ENCODE measurements at regions not wholly inside any gene's neighbourhood (a gene's known extent, or its start where the extent isn't known, plus 50 kb on each side); places are given as distances from the start of the nearest gene placed in this dataset.

DNA sequence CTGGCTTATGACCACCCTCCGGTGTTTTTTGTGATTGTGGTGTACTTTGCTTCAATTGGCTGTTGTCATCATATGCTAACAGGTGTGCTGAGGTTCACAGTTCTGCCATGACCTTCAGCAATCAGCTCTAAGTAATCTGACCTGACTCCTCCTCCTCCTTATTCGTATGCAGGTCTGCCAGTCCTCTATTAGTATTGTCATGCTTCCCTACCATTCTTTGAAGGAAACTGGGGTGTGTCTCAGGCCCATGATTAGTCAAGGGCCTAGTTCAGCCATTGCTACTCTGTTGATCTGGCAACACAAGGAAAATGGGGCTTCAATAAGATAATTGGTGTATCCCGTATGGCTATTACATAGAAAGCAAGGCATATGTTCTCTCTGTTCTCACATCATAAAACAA, 332.3 kb upstream of the DPYD start:
- H3K27me3 ChIP-seq (ENCODE audit: control insufficient read depth, insufficient read depth, low read length), result no peaks in the 10 kb centered on the region
- ChIA-PET POLR2A (no interaction called here), CTCF (no interaction called here)
- TF ChIP-seq, protein P1, sequence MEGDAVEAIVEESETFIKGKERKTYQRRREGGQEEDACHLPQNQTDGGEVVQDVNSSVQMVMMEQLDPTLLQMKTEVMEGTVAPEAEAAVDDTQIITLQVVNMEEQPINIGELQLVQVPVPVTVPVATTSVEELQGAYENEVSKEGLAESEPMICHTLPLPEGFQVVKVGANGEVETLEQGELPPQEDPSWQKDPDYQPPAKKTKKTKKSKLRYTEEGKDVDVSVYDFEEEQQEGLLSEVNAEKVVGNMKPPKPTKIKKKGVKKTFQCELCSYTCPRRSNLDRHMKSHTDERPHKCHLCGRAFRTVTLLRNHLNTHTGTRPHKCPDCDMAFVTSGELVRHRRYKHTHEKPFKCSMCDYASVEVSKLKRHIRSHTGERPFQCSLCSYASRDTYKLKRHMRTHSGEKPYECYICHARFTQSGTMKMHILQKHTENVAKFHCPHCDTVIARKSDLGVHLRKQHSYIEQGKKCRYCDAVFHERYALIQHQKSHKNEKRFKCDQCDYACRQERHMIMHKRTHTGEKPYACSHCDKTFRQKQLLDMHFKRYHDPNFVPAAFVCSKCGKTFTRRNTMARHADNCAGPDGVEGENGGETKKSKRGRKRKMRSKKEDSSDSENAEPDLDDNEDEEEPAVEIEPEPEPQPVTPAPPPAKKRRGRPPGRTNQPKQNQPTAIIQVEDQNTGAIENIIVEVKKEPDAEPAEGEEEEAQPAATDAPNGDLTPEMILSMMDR (IDR thresholded peaks at IDR 0.05; ENCODE audit: low read depth, low read length), result no peak
- H3K4me3 ChIP-seq (ENCODE audit: low read depth, low read length), result no peak overlapping the region
- H3K27ac ChIP-seq (ENCODE audit: low read depth, low read length), result no peak overlapping the region
- no peaks in the 10 kb centered on the region for H3K9me3 ChIP-seq (ENCODE audit: control insufficient read depth, insufficient read depth, low read length)
- DNase-seq (ENCODE audit: low read depth, low spot score), result no peak

DNA sequence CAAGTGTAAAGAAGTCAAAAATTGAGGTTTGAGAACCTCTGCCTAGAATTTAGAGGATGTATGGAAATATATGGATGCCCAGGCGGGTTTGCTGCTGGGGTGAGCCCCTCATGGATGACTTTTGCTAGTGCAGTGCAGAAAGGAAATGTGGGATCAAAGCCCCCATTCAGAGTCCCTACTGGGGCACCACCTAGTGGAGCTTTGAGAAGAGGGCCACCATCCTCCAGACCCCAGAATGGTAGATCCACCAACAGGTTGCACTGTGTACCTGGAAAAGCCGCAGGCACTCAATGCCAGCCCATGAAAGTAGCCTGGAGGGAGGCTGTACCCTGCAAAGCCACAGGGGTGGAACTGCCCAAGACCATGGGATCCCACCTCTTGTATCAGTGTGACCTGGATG, 330.7 kb upstream of the DPYD start:
- Histone ChIP-seq H3K4me3 (ENCODE audit: low read depth, low read length) (no peak overlapping the region), H3K9me3 (ENCODE audit: control insufficient read depth, insufficient read depth, low read length) (no peaks in the 10 kb centered on the region), H3K27ac (ENCODE audit: low read depth, low read length) (no peak overlapping the region), H3K27me3 (ENCODE audit: control insufficient read depth, insufficient read depth, low read length) (no peaks in the 10 kb centered on the region)
- no peak for DNase-seq (ENCODE audit: low read depth, low spot score)
- TF ChIP-seq, protein P1 (IDR thresholded peaks at IDR 0.05; ENCODE audit: low read depth, low read length), result no peak
- CTCF ChIA-PET, result no interaction called here
- POLR2A ChIA-PET, result no interaction called here

DNA sequence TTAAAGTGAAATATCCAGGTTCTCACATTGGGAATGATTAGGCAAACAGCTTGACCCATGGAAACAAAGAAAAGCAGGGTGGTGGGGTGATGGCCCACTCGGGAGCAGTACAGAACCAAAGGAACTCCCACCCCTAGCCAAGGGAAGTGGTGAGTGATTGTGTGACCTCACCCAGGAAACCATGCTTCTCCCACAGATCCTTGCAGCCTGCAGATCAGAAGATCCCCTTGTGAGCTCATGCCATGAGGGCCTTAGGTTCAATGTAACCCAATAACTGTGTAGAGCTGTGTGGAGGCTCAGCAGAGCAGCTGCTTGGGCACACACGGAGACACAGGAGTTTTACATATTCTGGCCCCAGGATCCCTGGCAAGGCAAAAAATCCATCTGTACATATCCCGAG, 311.8 kb upstream of the DPYD start:
- peaks cover 12% of the 10 kb centered on the region for H3K9me3 ChIP-seq (ENCODE audit: control insufficient read depth, insufficient read depth, low read length)
- CTCF ChIA-PET, result no interaction called here
- DNase-seq (ENCODE audit: low read depth, low spot score), result no peak
- POLR2A ChIA-PET, result no interaction called here
- no peaks in the 10 kb centered on the region for H3K27me3 ChIP-seq (ENCODE audit: control insufficient read depth, insufficient read depth, low read length)
- no peak overlapping the region for H3K27ac ChIP-seq (ENCODE audit: low read depth, low read length)
- no peak overlapping the region for H3K4me3 ChIP-seq (ENCODE audit: low read depth, low read length)
- TF ChIP-seq, protein P1 (IDR thresholded peaks at IDR 0.05; ENCODE audit: low read depth, low read length), result no peak

DNA sequence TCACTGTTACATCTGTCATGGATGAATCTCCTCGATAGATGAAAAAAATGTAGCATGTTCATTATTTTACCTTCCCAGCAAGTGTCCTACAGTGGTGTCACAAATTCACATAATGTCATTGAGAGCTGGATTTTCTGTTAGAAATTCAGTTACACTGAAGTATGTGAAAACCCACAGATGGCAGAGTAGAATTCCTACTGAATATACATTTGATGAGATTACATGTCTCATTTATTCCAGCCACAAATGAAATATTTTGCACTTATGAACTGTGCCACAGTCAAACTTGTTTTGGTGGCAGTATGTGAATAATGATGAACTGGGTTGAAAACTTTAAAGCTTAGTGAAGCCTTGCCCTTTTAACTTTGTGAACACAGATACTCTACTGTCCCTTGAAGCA, 301.9 kb upstream of the DPYD start:
- no peaks in the 10 kb centered on the region for H3K9me3 ChIP-seq (ENCODE audit: control insufficient read depth, insufficient read depth, low read length)
- ChIA-PET CTCF (no interaction called here), POLR2A (no interaction called here)
- H3K4me3 ChIP-seq (ENCODE audit: low read depth, low read length), result no peak overlapping the region
- DNase-seq (ENCODE audit: low read depth, low spot score), result no peak
- no peaks in the 10 kb centered on the region for H3K27me3 ChIP-seq (ENCODE audit: control insufficient read depth, insufficient read depth, low read length)
- no peak overlapping the region for H3K27ac ChIP-seq (ENCODE audit: low read depth, low read length)
- TF ChIP-seq, protein P1 (IDR thresholded peaks at IDR 0.05; ENCODE audit: low read depth, low read length), result no peak

DNA sequence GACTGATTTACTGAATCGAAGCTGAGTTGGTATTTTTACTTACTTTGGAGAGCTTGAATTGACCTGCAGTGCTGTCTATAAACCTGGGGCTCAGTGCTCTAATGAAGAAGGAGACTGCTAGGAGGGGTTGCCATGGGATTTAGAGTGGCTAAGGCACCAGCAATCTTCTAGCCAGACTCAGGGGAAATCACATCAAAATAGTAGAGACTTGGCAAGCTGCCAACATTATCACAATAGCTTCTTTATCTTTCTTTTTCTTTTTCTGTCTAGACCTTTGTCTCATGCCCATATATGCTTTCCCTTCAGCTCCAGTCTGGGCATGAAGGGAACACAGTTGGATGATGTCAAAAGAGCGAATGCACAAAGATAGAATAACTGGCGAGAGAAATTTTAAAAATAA, 301.1 kb upstream of the DPYD start:
- Histone ChIP-seq H3K4me3 (ENCODE audit: low read depth, low read length) (no peak overlapping the region), H3K27me3 (ENCODE audit: control insufficient read depth, insufficient read depth, low read length) (no peaks in the 10 kb centered on the region), H3K27ac (ENCODE audit: low read depth, low read length) (no peak overlapping the region), H3K9me3 (ENCODE audit: control insufficient read depth, insufficient read depth, low read length) (no peaks in the 10 kb centered on the region)
- DNase-seq (ENCODE audit: low read depth, low spot score), result no peak
- TF ChIP-seq, protein P1 (IDR thresholded peaks at IDR 0.05; ENCODE audit: low read depth, low read length), result no peak
- POLR2A ChIA-PET, result no interaction called here
- CTCF ChIA-PET, result no interaction called here
